ENCODE measurements at regions not wholly inside any gene's neighbourhood (a gene's known extent, or its start where the extent isn't known, plus 50 kb on each side); places are given as distances from the start of the nearest gene placed in this dataset.

DNA sequence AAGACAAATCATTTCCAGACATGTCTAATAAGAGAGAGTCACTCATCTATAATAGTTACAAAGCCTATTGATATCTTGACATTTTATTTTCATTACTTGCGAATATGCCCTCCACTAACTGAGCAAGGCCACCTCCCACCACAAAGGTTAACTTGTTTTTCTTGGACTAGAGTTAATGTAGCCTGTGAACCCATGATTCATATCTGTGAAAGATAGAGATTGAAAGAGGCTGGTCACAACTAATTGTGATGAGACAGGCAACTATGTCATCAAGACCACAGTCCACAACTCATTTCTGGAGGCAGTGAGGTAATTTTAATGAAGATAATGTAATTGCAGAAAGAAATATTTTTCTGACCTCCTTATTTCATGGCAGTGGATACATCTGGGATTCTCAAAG lies 491.8 kb upstream of the TPK1 start:
- Histone ChIP-seq H3K79me2 (ENCODE audit: insufficient read depth, low read length) (no peaks in the 10 kb centered on the region), H3K4me1 (ENCODE audit: control insufficient read depth in 1 of 2, insufficient read depth in 2 of 2, low read length in 2 of 2) (no peaks in the 10 kb centered on the region), H2AFZ (ENCODE audit: low read depth, low read length, poor library complexity, severe bottlenecking) (no peak overlapping the region), H3K9ac (ENCODE audit: low read length) (no peak overlapping the region), H3K27ac (ENCODE audit: low read depth, low read length) (no peak overlapping the region), H3K4me2 (ENCODE audit: low read length) (no peak overlapping the region), H4K20me1 (ENCODE audit: insufficient read depth) (no peaks in the 10 kb centered on the region), H3K9me3 (ENCODE audit: control insufficient read depth in 1 of 2, insufficient read depth in 1 of 2, low read depth in 1 of 2, low read length in 2 of 2) (peaks cover 5 to 16% of the 10 kb centered on the region in 2 experiments; a peak in 2 of 4 replicates), H3K4me3 (replicated peaks in 1 of 2; ENCODE audit: low read depth in 1 of 2, low read length in 2 of 2) (no peak overlapping the region), H3K36me3 (ENCODE audit: control insufficient read depth in 1 of 2, insufficient read depth in 2 of 2, low read length in 2 of 2) (no peaks in the 10 kb centered on the region), H3K27me3 (ENCODE audit: insufficient read depth, low read length) (no peaks in the 10 kb centered on the region), H3K9me2 (ENCODE audit: insufficient read depth) (no peaks in the 10 kb centered on the region)
- ChIA-PET CTCF (no interaction called here), RAD21 (ENCODE audit: low non-redundant PET in 1 of 2, low total read pairs in 2 of 2, uncharacterized antibody in 2 of 2, unreplicated experiment in 2 of 2) (no interaction called here), POLR2A (no interaction called here)
- intact Hi-C loops (cut with micrococcal nuclease) = no loop called here
- no peak for TF ChIP-seq ATF3 (IDR thresholded peaks at IDR 0.05)
- TF ChIP-seq ZFX (IDR thresholded peaks at IDR 0.05) = no peak
- no peak for TF ChIP-seq SIN3A (IDR thresholded peaks at IDR 0.05; ENCODE audit: low read depth)
- no peak for TF ChIP-seq SRF (IDR thresholded peaks at IDR 0.05; ENCODE audit: low read depth)
- TF ChIP-seq, protein P1, sequence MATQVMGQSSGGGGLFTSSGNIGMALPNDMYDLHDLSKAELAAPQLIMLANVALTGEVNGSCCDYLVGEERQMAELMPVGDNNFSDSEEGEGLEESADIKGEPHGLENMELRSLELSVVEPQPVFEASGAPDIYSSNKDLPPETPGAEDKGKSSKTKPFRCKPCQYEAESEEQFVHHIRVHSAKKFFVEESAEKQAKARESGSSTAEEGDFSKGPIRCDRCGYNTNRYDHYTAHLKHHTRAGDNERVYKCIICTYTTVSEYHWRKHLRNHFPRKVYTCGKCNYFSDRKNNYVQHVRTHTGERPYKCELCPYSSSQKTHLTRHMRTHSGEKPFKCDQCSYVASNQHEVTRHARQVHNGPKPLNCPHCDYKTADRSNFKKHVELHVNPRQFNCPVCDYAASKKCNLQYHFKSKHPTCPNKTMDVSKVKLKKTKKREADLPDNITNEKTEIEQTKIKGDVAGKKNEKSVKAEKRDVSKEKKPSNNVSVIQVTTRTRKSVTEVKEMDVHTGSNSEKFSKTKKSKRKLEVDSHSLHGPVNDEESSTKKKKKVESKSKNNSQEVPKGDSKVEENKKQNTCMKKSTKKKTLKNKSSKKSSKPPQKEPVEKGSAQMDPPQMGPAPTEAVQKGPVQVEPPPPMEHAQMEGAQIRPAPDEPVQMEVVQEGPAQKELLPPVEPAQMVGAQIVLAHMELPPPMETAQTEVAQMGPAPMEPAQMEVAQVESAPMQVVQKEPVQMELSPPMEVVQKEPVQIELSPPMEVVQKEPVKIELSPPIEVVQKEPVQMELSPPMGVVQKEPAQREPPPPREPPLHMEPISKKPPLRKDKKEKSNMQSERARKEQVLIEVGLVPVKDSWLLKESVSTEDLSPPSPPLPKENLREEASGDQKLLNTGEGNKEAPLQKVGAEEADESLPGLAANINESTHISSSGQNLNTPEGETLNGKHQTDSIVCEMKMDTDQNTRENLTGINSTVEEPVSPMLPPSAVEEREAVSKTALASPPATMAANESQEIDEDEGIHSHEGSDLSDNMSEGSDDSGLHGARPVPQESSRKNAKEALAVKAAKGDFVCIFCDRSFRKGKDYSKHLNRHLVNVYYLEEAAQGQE (IDR thresholded peaks at IDR 0.05; ENCODE audit: low read depth) = no peak
- TF ChIP-seq FOSL1 (IDR thresholded peaks at IDR 0.05; ENCODE audit: low read depth) = no peak
- DNase-seq (ENCODE audit: low read depth, low spot score) = no peak
- ATAC-seq = no peak
- BruUV-seq (replicated peaks) = no TSS peak

GRCh38 chr7:145324081-145324480 lies 488.2 kb upstream of the TPK1 start:
- Histone ChIP-seq H3K9ac (ENCODE audit: low read length) (no peak overlapping the region), H3K27me3 (ENCODE audit: insufficient read depth, low read length) (no peaks in the 10 kb centered on the region), H3K9me2 (ENCODE audit: insufficient read depth) (no peaks in the 10 kb centered on the region), H3K4me1 (ENCODE audit: control insufficient read depth in 1 of 2, insufficient read depth in 2 of 2, low read length in 2 of 2) (no peaks in the 10 kb centered on the region), H3K4me3 (replicated peaks in 1 of 2; ENCODE audit: low read depth in 1 of 2, low read length in 2 of 2) (no peak overlapping the region), H3K36me3 (ENCODE audit: control insufficient read depth in 1 of 2, insufficient read depth in 2 of 2, low read length in 2 of 2) (no peaks in the 10 kb centered on the region), H2AFZ (ENCODE audit: low read depth, low read length, poor library complexity, severe bottlenecking) (no peak overlapping the region), H3K27ac (ENCODE audit: low read depth, low read length) (no peak overlapping the region), H4K20me1 (ENCODE audit: insufficient read depth) (no peaks in the 10 kb centered on the region), H3K9me3 (ENCODE audit: control insufficient read depth in 1 of 2, insufficient read depth in 1 of 2, low read depth in 1 of 2, low read length in 2 of 2) (peaks cover 5 to 18% of the 10 kb centered on the region in 2 experiments; a peak in 2 of 4 replicates), H3K4me2 (ENCODE audit: low read length) (no peak overlapping the region), H3K79me2 (ENCODE audit: insufficient read depth, low read length) (no peaks in the 10 kb centered on the region)
- TF ChIP-seq FOSL1 (IDR thresholded peaks at IDR 0.05; ENCODE audit: low read depth) = no peak
- ChIA-PET RAD21 (ENCODE audit: low non-redundant PET in 1 of 2, low total read pairs in 2 of 2, uncharacterized antibody in 2 of 2, unreplicated experiment in 2 of 2) (no interaction called here), POLR2A (no interaction called here), CTCF (no interaction called here)
- intact Hi-C loops (cut with micrococcal nuclease) = no loop called here
- ATAC-seq = no peak
- no peak for DNase-seq (ENCODE audit: low read depth, low spot score)
- no TSS peak for BruUV-seq (replicated peaks)

Data from HCT116 (cell line).